Epidermal melanocyte (primary cell): ENCODE measurements at regions not wholly inside any gene's neighbourhood (a gene's known extent, or its start where the extent isn't known, plus 50 kb on each side); places are given as distances from the start of the nearest gene placed in this dataset.

ENCODE experiments used
- DNase-seq: peaks from one replicate; pipeline ENCODE4 v3.0.0; 2011; ENCODE audit warnings: low spot score; ENCODE audit not compliant: insufficient read length

DNA sequence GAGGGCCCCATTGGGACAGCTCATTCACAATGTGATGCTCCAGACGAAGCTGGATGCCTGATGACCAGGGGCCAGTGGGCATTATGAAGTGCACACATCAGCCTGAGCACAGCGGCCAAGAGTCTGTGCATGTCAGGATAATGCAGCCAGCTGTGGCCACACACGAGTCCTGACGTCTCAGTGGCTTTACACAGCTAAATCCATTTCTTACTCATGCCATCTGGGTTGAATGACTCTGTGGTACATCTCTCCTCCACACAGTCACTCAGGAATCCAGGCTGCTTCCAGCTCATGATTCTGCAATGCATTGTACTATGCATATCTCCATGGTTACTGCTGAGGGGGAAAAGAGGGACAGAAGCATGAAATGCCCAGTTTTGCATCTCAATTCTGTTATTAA is 123.6 kb downstream of the PRLHR start:
- DNase-seq, result no peak

DNA sequence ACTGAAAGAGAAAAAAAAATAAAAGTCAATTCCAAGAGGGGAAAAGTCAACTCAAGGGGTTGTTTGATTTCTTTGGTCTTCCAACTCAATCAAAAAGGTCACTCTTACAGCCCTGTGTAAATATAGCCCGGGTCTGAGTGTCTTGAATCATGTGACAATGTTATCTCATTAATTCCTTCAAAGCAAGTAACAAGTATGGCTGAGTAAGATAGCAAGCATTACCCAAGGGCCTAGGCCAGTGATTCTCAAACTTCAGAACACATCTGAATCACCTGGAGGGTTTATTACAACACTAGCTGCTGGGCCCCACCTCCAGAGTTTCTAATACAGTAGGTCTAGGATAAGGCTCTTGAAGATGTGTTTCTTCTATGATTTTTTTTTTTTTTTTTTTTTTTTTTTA is 125.0 kb downstream of the PRLHR start:
- DNase-seq, result no peak

- DNase-seq, result no peak
Measured at GRCh38 chr10:118467200-118467599, 125.1 kb upstream of the FAM204A start.

GRCh38 chr10:118465300-118465874 is 123.3 kb upstream of the FAM204A start:
- no peak for DNase-seq

GRCh38 chr10:118463740-118464139 is 121.6 kb upstream of the FAM204A start:
- DNase-seq, result no peak

GRCh38 chr10:118462401-118462800 is 120.3 kb upstream of the FAM204A start:
- DNase-seq, result no peak

DNA sequence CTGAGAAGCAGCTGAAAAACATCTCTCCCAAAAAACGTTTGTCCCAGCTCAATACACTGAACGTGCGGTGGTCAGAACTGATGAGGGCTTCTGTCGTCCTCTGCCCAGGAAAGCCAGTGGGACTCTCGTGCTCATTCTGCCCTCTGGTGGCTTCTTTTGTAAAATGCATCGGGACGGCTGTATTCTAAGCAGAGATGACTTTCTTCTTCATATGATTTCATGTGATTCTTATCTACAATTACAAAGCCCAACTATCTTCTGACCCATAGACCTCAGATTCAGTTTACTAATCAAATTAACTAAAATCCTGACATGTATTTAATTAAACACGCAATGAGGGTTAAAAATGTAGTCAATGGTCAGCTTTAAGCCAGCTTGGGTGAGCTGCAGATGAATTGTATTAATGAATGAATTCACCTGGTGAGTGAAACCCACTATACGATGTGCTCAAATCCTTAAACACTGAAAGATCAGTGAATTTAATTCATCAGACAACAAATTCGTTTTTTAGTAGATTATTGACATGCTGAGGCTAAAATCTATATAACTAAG is 117.6 kb upstream of the FAM204A start:
- DNase-seq, result peak; percentile 54

GRCh38 chr10:118458957-118459641 is 117.0 kb upstream of the FAM204A start:
- DNase-seq, result no peak

GRCh38 chr10:118457824-118458428 is 115.8 kb upstream of the FAM204A start:
- no peak for DNase-seq

GRCh38 chr10:118455181-118455695 is 113.1 kb upstream of the FAM204A start:
- no peak for DNase-seq

DNA sequence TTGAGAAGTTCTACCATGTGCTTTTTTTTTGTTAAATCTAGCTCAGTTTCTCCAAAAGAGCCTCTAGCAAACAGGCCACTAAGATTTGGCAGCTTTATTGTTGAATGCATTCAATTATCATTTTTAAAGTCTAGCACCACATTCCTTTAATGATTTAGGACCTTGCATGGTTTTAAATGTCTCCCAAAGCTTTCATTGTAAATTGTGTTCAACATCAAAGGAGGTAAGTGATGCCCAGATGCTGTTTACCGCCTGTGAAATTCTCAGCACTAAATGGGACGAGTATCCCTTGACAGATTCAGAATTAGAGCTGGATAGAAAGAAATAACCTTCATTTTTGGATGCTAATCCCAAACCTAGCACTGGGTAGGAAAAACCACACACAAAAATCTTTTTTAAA is 112.1 kb upstream of the FAM204A start:
- DNase-seq, result no peak

DNA sequence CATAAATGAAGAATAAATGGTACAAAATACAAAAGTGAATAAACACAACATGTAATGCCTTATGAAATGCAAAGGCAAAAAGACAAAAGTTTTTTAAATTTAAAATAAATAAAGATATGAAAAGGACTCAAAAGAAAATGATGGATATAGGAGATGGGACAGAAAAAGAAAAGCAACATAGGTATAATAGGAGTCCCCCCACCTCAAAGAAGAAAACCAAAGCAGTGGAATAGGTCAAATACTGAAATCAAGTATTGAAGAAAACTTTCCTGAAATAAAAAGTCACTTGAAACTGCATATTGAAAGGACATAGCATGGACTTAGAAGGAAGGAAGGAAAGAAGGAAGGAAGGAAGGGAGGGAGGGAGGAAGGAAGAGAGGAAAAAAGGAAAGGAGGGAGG is 110.0 kb upstream of the FAM204A start:
- DNase-seq, result no peak

GRCh38 chr10:118449521-118449920 is 107.4 kb upstream of the FAM204A start:
- DNase-seq, result no peak

GRCh38 chr10:118448744-118449143 is 106.6 kb upstream of the FAM204A start:
- no peak for DNase-seq

- DNase-seq, result no peak
Measured at GRCh38 chr10:118447478-118448270, 105.5 kb upstream of the FAM204A start.

GRCh38 chr10:118445535-118445934 is 103.4 kb upstream of the FAM204A start:
- DNase-seq, result no peak

GRCh38 chr10:118444069-118444468 is 101.9 kb upstream of the FAM204A start:
- no peak for DNase-seq

DNA sequence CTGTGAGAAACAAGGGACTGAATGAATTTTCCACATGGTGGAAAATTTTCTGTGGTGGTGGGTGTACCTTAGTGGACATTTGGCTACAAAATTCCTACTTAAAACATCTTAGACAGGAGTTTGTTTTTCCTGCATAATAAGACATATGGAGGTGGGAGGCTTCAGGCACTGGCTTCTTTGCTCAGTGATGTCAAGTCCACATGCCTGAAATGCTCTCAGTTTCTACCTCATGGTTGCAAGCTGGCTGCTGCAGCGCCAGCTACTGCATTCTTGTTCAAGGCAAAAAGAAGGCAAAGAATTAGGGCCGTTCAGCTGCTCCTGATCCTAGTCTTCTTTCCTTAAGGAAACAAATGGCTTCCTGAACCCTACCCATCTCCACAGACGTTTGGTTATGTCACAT is 99.9 kb upstream of the FAM204A start:
- no peak for DNase-seq

GRCh38 chr10:118439824-118440223 is 97.7 kb upstream of the FAM204A start:
- DNase-seq, result no peak

- no peak for DNase-seq
Measured at GRCh38 chr10:118436742-118437141, 94.6 kb upstream of the FAM204A start.

GRCh38 chr10:118430190-118430589 is 88.1 kb upstream of the FAM204A start:
- no peak for DNase-seq
